HG03442 (cell line): ENCODE measurements at regions not wholly inside any gene's neighbourhood (a gene's known extent, or its start where the extent isn't known, plus 50 kb on each side); places are given as distances from the start of the nearest gene placed in this dataset.
"Not testable (repeated sequence)": the region's sequence is repeated elsewhere in the genome, so short reads cannot be mapped to it uniquely, and the experiment has no call there.

Experiments used
- ATAC-seq: cut with Tn5 transposase; IDR thresholded peaks from one replicate; pipeline ENCODE4 v1.9.1; 2021; ENCODE audit warnings: mild to moderate bottlenecking, moderate library complexity; ENCODE audit not compliant: unreplicated experiment

DNA sequence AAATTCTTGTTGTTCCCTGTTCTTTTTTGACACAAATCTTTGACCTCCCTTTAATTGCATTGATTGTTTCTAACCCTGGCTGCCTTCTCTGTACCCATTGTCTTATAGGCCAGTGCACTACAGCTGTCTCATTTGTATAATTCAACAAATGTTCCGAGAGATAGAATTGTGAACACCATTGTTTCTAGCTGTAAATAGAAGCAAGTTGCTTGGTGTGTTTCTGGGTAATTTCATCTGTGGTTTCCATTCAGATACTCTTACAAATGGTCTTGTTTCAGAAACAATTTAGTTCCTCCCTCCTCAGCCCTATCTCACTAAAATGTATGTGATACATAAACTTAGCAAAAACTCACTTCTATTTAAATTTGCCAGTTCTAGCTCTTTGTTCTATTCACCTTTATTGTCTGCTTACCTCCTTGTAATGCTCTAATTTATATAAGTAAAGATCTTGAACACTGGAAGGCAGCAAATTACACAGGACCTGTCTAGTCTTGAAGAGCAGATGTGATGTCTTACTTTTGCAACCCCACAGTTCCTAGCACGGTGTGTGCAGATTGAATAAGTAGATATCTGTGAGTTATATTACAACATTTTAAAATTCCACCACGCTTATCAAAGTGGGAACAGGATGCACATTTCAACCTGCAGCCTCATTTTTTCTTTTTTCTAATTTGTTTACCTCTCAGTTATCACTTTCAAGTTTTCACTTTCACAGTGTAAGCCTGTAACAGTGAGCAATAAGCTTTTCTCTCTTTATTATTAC lies 515.6 kb upstream of the ZP4 start:
- ATAC-seq, result no peak

DNA sequence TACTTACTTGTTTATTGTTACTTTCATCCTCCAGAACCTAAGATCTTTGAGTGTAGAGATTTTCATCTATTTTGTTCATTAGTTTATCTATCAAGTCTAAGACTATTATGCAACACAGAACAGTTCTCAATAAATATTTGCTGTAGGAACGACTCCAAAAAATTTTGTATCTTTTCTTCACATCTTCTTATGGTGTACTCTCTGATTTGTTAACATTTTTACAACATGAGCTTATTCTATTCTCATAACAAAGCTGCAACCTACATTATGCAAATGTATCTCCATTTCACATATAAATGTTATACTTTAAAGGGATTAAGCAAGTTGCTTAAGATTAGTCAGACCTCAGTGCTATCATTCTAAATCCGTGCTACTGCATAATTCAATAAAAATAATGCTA lies 514.2 kb upstream of the ZP4 start:
- ATAC-seq, result no peak

- no peak for ATAC-seq
Observed at GRCh38 chr1:238404481-238404880, 513.8 kb upstream of the ZP4 start.

DNA sequence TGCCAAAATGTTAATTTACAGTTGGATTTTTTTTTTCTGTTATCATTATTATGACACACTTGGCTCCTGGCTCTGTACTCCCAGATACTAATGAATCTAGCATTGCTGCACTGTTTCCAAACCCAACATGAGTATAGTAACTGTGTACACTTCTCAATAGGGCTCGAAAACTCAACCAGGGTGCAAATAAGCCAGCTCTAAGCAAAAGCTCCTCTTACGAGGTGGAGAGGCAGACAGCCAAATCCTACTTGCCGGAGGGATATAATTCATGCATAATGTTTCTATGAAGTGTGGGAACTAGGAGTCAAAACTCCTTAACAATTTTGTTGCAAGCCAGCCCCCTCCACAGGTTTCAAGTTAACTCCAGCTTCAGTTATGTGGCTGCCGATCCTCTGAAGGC lies 510.4 kb upstream of the ZP4 start:
- no peak for ATAC-seq

- no peak for ATAC-seq
Observed at GRCh38 chr1:238399558-238399957, 508.8 kb upstream of the ZP4 start.

DNA sequence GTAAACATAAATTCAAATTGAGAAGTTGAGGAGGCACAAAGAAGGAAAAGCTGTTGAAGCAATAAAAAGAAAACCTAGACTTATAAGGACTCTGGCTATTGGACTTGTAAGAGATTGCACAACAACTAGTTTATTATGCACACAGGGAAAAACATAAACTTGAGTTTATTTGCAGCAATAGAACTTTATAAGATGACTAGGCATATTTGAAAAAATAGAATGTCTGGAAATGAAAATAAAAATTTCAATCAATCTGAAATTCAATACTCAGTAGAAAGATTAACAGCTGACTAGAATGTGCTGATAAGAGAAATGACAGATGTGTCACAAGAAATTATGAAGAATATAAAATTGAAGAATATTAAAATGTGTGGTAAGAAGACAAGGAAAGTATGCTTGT lies 505.4 kb upstream of the ZP4 start:
- no peak for ATAC-seq

- no peak for ATAC-seq
Observed at GRCh38 chr1:238384381-238384780, 493.7 kb upstream of the ZP4 start.

DNA sequence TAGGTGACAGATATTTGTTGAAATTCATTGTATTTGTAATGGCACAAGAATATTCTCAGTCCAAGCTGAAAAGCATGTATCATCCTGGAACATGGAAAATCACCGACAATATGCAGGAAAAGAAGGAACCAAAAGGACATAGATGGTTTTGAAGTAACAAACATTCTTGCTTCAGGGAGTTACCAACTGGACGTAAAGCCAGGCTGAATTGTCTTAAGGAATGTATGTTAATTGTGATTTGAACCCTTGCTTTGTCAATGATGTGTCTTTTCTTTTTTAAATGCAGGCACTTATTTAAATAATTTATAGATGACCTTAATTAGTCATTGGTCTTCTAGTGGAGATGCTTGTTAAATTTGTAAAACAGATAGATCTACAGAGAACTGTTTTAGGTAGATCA lies 489.4 kb upstream of the ZP4 start:
- ATAC-seq, result no peak

GRCh38 chr1:238379446-238379845 lies 488.7 kb upstream of the ZP4 start:
- ATAC-seq, result not testable (repeated sequence)

- ATAC-seq, result no peak
Observed at GRCh38 chr1:238377280-238377919, 486.7 kb upstream of the ZP4 start.

DNA sequence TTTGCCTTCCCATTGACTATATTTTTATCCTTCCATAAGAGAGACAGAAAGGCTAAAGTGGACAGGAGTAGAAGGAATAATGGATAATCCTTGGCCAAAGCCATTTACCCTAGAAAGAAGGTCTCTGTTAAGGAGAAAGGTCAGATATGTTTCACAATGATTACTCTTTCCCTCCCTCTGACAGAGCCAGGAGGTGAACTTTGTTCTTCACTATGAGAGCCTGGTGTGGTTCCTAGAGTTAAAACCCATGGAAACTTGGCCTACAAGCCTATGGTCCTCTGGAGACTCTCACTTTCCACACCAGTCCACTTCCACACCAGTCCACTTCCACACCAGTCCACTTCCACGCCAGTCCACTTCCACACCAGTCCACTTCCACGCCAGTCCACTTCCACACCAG lies 479.9 kb upstream of the ZP4 start:
- no peak for ATAC-seq

GRCh38 chr1:238364214-238364892 lies 473.6 kb upstream of the ZP4 start:
- ATAC-seq, result no peak

GRCh38 chr1:238360474-238360873 lies 469.8 kb upstream of the ZP4 start:
- no peak for ATAC-seq

- ATAC-seq, result no peak
Observed at GRCh38 chr1:238350471-238350870, 459.7 kb upstream of the ZP4 start.

DNA sequence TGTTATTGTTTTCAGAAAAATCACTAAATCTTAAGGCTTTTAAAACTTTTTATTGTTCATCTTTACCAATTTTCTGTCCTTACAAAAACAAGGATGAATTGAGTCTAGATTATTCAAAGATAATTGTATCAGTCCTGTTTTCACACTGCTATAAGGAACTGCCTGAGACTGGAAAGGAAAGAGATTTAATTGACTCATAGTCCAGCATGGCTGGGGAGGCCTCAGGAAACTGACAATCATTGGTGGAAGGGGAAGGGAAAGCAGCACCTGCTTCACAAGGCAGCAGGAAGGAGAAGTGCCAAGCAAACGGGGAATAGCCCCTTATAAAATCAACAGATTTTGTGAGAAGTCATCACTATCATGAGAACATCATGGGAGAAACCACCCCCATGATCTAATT lies 455.6 kb upstream of the ZP4 start:
- no peak for ATAC-seq

- ATAC-seq, result no peak
Observed at GRCh38 chr1:238345837-238346236, 455.1 kb upstream of the ZP4 start.

- ATAC-seq, result no peak
Observed at GRCh38 chr1:238343852-238344251, 453.1 kb upstream of the ZP4 start.

GRCh38 chr1:238341395-238341794 lies 450.7 kb upstream of the ZP4 start:
- ATAC-seq, result no peak

- no peak for ATAC-seq
Observed at GRCh38 chr1:238340989-238341388, 450.3 kb upstream of the ZP4 start.

- ATAC-seq, result no peak
Observed at GRCh38 chr1:238336531-238336930, 445.8 kb upstream of the ZP4 start.

GRCh38 chr1:238334170-238334569 lies 443.4 kb upstream of the ZP4 start:
- no peak for ATAC-seq

DNA sequence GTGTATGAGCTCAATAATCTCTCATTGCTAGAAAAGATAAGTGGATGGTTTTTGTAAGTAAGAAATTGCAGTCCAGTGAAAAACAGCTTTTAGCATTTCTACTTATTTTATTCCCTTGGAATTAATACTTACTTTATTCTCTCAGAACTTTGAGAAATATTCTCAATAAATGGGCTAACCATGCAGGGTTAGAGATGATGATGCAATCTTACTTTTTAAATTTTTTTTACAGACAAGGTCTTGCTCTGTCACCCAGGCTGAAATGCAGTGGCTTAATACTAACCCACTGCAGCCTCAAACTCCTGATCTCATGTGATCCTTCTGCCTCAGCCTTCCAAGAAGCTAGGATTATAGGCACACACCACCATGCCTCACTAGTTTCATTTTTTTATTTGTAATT lies 440.8 kb upstream of the ZP4 start:
- no peak for ATAC-seq
